ENCODE measurements at regions not wholly inside any gene's neighbourhood (a gene's known extent, or its start where the extent isn't known, plus 50 kb on each side); places are given as distances from the start of the nearest gene placed in this dataset.

GRCh38 chr5:136621743-136622142 lies 256.4 kb upstream of the TRPC7 start:
- H3K27me3 Mint-ChIP-seq (ENCODE audit: low read depth), result no peaks in the 10 kb centered on the region
- no peaks in the 10 kb centered on the region for H3K9me3 Mint-ChIP-seq
- peaks cover 14% of the 10 kb centered on the region for H3K4me1 Mint-ChIP-seq
- no peak overlapping the region for H3K27ac Mint-ChIP-seq
- no peaks in the 10 kb centered on the region for H3K36me3 Mint-ChIP-seq
- TF ChIP-seq CTCF (IDR thresholded peaks at IDR 0.05; ENCODE audit: unreplicated experiment), result no peak
- no peak for DNase-seq (ENCODE audit: low spot score in 2 of 2, unreplicated experiment in 2 of 2)
- no peak overlapping the region for H3K4me3 Mint-ChIP-seq

DNA sequence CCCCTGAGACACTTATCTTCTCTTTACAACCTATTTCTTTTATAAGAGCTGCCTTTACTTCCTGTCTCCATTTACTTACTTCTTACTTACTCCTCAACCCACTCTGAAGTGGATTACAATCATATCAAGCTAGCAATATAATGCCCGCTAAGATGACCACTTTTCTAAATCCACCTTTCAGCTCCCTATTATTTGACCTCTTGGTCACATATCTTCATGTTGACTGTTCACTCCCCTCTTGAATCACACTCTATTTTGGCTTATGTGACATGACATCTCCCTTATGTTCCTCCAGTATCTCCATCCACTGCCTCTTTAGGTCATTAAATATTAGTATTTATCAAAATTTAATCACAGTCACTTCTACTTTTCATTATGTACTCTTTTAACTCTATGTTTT lies 255.3 kb upstream of the TRPC7 start:
- Mint-ChIP-seq H3K27ac (no peak overlapping the region), H3K4me1 (peaks cover 15% of the 10 kb centered on the region), H3K4me3 (no peak overlapping the region), H3K9me3 (no peaks in the 10 kb centered on the region), H3K36me3 (no peaks in the 10 kb centered on the region), H3K27me3 (ENCODE audit: low read depth) (no peaks in the 10 kb centered on the region)
- DNase-seq (ENCODE audit: low spot score in 2 of 2, unreplicated experiment in 2 of 2), result no peak
- TF ChIP-seq CTCF (IDR thresholded peaks at IDR 0.05; ENCODE audit: unreplicated experiment), result no peak

- DNase-seq (ENCODE audit: low spot score in 2 of 2, unreplicated experiment in 2 of 2), result no peak
- H3K4me3 Mint-ChIP-seq, result no peak overlapping the region
- no peaks in the 10 kb centered on the region for H3K9me3 Mint-ChIP-seq
- H3K36me3 Mint-ChIP-seq, result no peaks in the 10 kb centered on the region
- peaks cover 9% of the 10 kb centered on the region for H3K4me1 Mint-ChIP-seq
- H3K27ac Mint-ChIP-seq, result no peak overlapping the region
- no peaks in the 10 kb centered on the region for H3K27me3 Mint-ChIP-seq (ENCODE audit: low read depth)
- no peak for TF ChIP-seq CTCF (IDR thresholded peaks at IDR 0.05; ENCODE audit: unreplicated experiment)
These were observed 254.7 kb upstream of the TRPC7 start for GRCh38 chr5:136620016-136620419.

GRCh38 chr5:136619556-136619955 lies 254.2 kb upstream of the TRPC7 start:
- Mint-ChIP-seq H3K27me3 (ENCODE audit: low read depth) (no peaks in the 10 kb centered on the region), H3K9me3 (no peaks in the 10 kb centered on the region), H3K4me3 (no peak overlapping the region), H3K36me3 (no peaks in the 10 kb centered on the region), H3K4me1 (peaks cover 5% of the 10 kb centered on the region), H3K27ac (no peak overlapping the region)
- no peak for DNase-seq (ENCODE audit: low spot score in 2 of 2, unreplicated experiment in 2 of 2)
- no peak for TF ChIP-seq CTCF (IDR thresholded peaks at IDR 0.05; ENCODE audit: unreplicated experiment)

GRCh38 chr5:136615251-136616119 lies 250.1 kb upstream of the TRPC7 start:
- no peak for TF ChIP-seq CTCF (IDR thresholded peaks at IDR 0.05; ENCODE audit: unreplicated experiment)
- H3K36me3 Mint-ChIP-seq, result no peaks in the 10 kb centered on the region
- peaks cover 4% of the 10 kb centered on the region for H3K4me1 Mint-ChIP-seq
- no peak overlapping the region for H3K27ac Mint-ChIP-seq
- no peaks in the 10 kb centered on the region for H3K27me3 Mint-ChIP-seq (ENCODE audit: low read depth)
- DNase-seq (ENCODE audit: low spot score in 2 of 2, unreplicated experiment in 2 of 2), result no peak
- H3K9me3 Mint-ChIP-seq, result peaks cover 19% of the 10 kb centered on the region
- H3K4me3 Mint-ChIP-seq, result no peak overlapping the region
